GM23338 (cell line): ENCODE measurements at regions not wholly inside any gene's neighbourhood (a gene's known extent, or its start where the extent isn't known, plus 50 kb on each side); places are given as distances from the start of the nearest gene placed in this dataset.

Source experiments
- ATAC-seq: fragments of 200-7000 bp; cut with Tn5 transposase; 3 replicates; pipeline ENCODE4 v1.9.1; 2020
- DNase-seq: peaks from one replicate; pipeline ENCODE4 v3.0.0-alpha.2; 2015; ENCODE audit warnings: low spot score
- H2AFZ ChIP-seq: fragments of 200-600 bp; sonication (generic); 2 replicates; pipeline ENCODE4 v1.8.0; 2016; ENCODE audit warnings: antibody characterized with exemption, mild to moderate bottlenecking, moderate library complexity
- H3F3A ChIP-seq: fragments of 200-600 bp; sonication (generic); replicated peaks from 2 replicates; pipeline ENCODE4 v1.8.0; 2017; ENCODE audit warnings: antibody characterized with exemption, mixed run types, low read depth
- H3K27ac ChIP-seq: fragments of 200-600 bp; sonication (generic); 2 replicates; pipeline ENCODE4 v1.6.1; 2016; ENCODE audit warnings: low read depth
- H3K27me3 ChIP-seq: fragments of 200-600 bp; sonication (generic); 2 replicates; pipeline ENCODE4 v1.8.0; 2016; ENCODE audit warnings: mild to moderate bottlenecking, mixed run types, moderate library complexity; ENCODE audit not compliant: insufficient read depth
- H3K36me3 ChIP-seq: fragments of 200-600 bp; sonication (generic); 2 replicates; pipeline ENCODE4 v1.8.0; 2016; ENCODE audit warnings: mild to moderate bottlenecking; ENCODE audit not compliant: insufficient read depth
- H3K4me1 ChIP-seq: fragments of 200-600 bp; sonication (generic); 2 replicates; pipeline ENCODE4 v1.8.0; 2016; ENCODE audit warnings: mild to moderate bottlenecking, moderate library complexity; ENCODE audit not compliant: insufficient read depth
- H3K4me2 ChIP-seq: fragments of 200-600 bp; sonication (generic); 2 replicates; pipeline ENCODE4 v1.7.1; 2017; ENCODE audit warnings: mixed run types
- H3K4me3 ChIP-seq: fragments of 200-600 bp; sonication (generic); 2 replicates; pipeline ENCODE4 v1.6.1; 2016; ENCODE audit warnings: mixed run types
- H3K79me2 ChIP-seq: fragments of 200-600 bp; sonication (generic); replicated peaks from 2 replicates; pipeline ENCODE4 v1.8.0; 2017; ENCODE audit warnings: mild to moderate bottlenecking; ENCODE audit not compliant: insufficient read depth
- H3K9me2 ChIP-seq: fragments of 200-600 bp; sonication (generic); 2 replicates; pipeline ENCODE4 v1.8.0; 2017; ENCODE audit not compliant: insufficient read depth
- H4K20me1 ChIP-seq: fragments of 200-600 bp; sonication (generic); replicated peaks from 2 replicates; pipeline ENCODE4 v1.8.0; 2017; ENCODE audit warnings: mild to moderate bottlenecking; ENCODE audit not compliant: insufficient read depth
- H3K27ac Mint-ChIP-seq: 2 replicates; pipeline ENCODE4 v1.8.0; 2020; ENCODE audit warnings: inconsistent platforms, mild to moderate bottlenecking, moderate library complexity, mixed read lengths
- H3K27me3 Mint-ChIP-seq: 3 replicates; pipeline ENCODE4 v1.8.0; 2022; ENCODE audit warnings: low read depth, mild to moderate bottlenecking, moderate library complexity, mixed read lengths, inconsistent platforms; ENCODE audit not compliant: insufficient read depth, poor library complexity
- H3K36me3 Mint-ChIP-seq: 3 replicates; pipeline ENCODE4 v1.8.0; 2021; ENCODE audit warnings: low read depth, mild to moderate bottlenecking, inconsistent platforms, moderate library complexity, mixed read lengths
- H3K4me1 Mint-ChIP-seq: 3 replicates; pipeline ENCODE4 v1.8.0; 2020; ENCODE audit warnings: mild to moderate bottlenecking, inconsistent platforms, mixed read lengths
- H3K4me3 Mint-ChIP-seq: 3 replicates; pipeline ENCODE4 v1.8.0; 2021; ENCODE audit warnings: moderate library complexity, mild to moderate bottlenecking, inconsistent platforms, mixed read lengths
- H3K9me3 Mint-ChIP-seq: 3 replicates; pipeline ENCODE4 v1.8.0; 2020; ENCODE audit warnings: moderate library complexity, mild to moderate bottlenecking, inconsistent platforms, mixed read lengths
- CREB1 ChIP-seq: fragments of 250-450 bp; sonication (Bioruptor Pico); IDR thresholded peaks from 2 replicates; pipeline ENCODE4 v1.5.0; 2020; ENCODE audit warnings: low read depth, mild to moderate bottlenecking, moderate library complexity
- EZH2phosphoT487 ChIP-seq: fragments of 200-600 bp; sonication (generic); IDR thresholded peaks from one replicate; pipeline ENCODE4 v1.8.1; 2018; ENCODE audit warnings: antibody characterized with exemption; ENCODE audit not compliant: unreplicated experiment
- JUNB ChIP-seq: IDR thresholded peaks from one replicate; pipeline ENCODE4 v1.6.1; 2016; ENCODE audit warnings: antibody characterized with exemption; ENCODE audit not compliant: unreplicated experiment
- POLR2AphosphoS5 ChIP-seq: IDR thresholded peaks from 2 replicates; pipeline ENCODE4 v1.6.1; 2016; ENCODE audit warnings: antibody characterized with exemption, low read depth
- STAT1 ChIP-seq: IDR thresholded peaks from one replicate; pipeline ENCODE4 v1.6.1; 2016; ENCODE audit warnings: antibody characterized with exemption; ENCODE audit not compliant: unreplicated experiment
- ZNF331 ChIP-seq: fragments of 250-450 bp; sonication (Bioruptor Pico); IDR thresholded peaks from 2 replicates; pipeline ENCODE4 v1.5.0; 2020; ENCODE audit warnings: low read depth, mild to moderate bottlenecking, moderate library complexity
- TF ChIP-seq, protein P1 (sequence below): fragments of 250-450 bp; sonication (Bioruptor Pico); IDR thresholded peaks from 2 replicates; pipeline ENCODE4 v1.5.0; 2020; ENCODE audit warnings: mild to moderate bottlenecking, moderate library complexity
- TF ChIP-seq, protein P2 (sequence below): IDR thresholded peaks from 2 replicates; pipeline ENCODE4 v1.6.1; 2016; ENCODE audit warnings: antibody characterized with exemption

DNA sequence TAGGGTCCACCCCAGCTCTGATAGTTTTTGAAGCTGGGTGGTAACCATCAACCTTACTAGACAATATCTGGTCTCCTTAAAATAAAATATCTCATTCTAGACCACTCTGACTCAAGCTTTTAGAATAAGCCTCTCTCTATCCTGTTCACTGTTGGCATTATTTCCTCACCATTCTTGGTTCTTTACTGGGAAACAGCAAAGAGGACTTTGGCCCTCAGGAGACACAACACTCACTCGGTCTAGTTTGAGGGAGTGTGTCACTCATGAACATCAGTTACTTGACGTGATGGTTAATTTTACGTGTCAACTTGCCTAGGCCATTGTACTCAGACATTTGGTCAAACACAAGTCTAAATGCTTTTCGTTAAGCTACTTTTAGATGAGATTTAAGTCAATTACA is 110.6 kb downstream of the FAM76B start (continued):
- TF ChIP-seq, protein P1, sequence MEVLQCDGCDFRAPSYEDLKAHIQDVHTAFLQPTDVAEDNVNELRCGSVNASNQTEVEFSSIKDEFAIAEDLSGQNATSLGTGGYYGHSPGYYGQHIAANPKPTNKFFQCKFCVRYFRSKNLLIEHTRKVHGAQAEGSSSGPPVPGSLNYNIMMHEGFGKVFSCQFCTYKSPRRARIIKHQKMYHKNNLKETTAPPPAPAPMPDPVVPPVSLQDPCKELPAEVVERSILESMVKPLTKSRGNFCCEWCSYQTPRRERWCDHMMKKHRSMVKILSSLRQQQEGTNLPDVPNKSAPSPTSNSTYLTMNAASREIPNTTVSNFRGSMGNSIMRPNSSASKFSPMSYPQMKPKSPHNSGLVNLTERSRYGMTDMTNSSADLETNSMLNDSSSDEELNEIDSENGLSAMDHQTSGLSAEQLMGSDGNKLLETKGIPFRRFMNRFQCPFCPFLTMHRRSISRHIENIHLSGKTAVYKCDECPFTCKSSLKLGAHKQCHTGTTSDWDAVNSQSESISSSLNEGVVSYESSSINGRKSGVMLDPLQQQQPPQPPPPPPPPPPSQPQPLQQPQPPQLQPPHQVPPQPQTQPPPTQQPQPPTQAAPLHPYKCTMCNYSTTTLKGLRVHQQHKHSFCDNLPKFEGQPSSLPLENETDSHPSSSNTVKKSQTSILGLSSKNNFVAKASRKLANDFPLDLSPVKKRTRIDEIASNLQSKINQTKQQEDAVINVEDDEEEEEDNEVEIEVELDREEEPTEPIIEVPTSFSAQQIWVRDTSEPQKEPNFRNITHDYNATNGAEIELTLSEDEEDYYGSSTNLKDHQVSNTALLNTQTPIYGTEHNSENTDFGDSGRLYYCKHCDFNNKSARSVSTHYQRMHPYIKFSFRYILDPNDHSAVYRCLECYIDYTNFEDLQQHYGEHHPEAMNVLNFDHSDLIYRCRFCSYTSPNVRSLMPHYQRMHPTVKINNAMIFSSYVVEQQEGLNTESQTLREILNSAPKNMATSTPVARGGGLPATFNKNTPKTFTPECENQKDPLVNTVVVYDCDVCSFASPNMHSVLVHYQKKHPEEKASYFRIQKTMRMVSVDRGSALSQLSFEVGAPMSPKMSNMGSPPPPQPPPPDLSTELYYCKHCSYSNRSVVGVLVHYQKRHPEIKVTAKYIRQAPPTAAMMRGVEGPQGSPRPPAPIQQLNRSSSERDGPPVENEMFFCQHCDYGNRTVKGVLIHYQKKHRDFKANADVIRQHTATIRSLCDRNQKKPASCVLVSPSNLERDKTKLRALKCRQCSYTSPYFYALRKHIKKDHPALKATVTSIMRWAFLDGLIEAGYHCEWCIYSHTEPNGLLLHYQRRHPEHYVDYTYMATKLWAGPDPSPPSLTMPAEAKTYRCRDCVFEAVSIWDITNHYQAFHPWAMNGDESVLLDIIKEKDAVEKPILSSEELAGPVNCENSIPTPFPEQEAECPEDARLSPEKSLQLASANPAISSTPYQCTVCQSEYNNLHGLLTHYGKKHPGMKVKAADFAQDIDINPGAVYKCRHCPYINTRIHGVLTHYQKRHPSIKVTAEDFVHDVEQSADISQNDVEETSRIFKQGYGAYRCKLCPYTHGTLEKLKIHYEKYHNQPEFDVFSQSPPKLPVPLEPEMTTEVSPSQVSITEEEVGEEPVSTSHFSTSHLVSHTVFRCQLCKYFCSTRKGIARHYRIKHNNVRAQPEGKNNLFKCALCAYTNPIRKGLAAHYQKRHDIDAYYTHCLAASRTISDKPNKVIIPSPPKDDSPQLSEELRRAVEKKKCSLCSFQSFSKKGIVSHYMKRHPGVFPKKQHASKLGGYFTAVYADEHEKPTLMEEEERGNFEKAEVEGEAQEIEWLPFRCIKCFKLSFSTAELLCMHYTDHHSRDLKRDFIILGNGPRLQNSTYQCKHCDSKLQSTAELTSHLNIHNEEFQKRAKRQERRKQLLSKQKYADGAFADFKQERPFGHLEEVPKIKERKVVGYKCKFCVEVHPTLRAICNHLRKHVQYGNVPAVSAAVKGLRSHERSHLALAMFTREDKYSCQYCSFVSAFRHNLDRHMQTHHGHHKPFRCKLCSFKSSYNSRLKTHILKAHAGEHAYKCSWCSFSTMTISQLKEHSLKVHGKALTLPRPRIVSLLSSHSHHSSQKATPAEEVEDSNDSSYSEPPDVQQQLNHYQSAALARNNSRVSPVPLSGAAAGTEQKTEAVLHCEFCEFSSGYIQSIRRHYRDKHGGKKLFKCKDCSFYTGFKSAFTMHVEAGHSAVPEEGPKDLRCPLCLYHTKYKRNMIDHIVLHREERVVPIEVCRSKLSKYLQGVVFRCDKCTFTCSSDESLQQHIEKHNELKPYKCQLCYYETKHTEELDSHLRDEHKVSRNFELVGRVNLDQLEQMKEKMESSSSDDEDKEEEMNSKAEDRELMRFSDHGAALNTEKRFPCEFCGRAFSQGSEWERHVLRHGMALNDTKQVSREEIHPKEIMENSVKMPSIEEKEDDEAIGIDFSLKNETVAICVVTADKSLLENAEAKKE (CRISPR knock-in tag) = no peak
- TF ChIP-seq JUNB = no peak
- no peak for TF ChIP-seq CREB1 (CRISPR knock-in tag)
- TF ChIP-seq STAT1 = no peak
- TF ChIP-seq EZH2phosphoT487 = no peak

DNA sequence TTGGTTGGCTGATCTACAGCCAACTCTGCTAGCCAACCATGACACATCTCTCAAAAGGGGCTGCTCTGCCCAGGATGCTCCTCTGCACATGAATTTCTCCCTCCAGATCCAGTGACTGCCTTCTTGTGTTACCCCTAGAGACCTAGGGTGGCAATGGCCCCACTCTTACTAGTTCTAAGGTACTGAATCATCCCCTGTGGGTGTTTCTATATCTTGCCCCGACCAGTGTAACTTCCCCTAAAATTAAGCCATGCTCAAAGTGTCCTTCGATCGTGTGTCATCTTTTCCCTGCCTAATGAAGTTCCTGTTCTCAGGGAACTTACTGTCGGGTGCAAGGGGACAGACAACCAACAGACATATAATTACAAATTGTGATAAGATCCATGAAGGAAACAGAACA is 113.3 kb downstream of the FAM76B start:
- Mint-ChIP-seq H3K9me3 (no peaks in the 10 kb centered on the region), H3K27ac (no peak overlapping the region), H3K4me1 (peaks cover 24% of the 10 kb centered on the region), H3K36me3 (no peaks in the 10 kb centered on the region), H3K4me3 (no peak overlapping the region), H3K27me3 (no peaks in the 10 kb centered on the region)
- Histone ChIP-seq H4K20me1 (no peaks in the 10 kb centered on the region), H3K27ac (no peak overlapping the region), H3F3A (no peaks in the 10 kb centered on the region), H3K27me3 (no peaks in the 10 kb centered on the region), H2AFZ (no peak overlapping the region), H3K4me1 (peaks cover 15% of the 10 kb centered on the region; the same call in 1 of the 2 replicates), H3K36me3 (no peaks in the 10 kb centered on the region), H3K4me3 (no peak overlapping the region), H3K79me2 (no peaks in the 10 kb centered on the region), H3K9me2 (no peaks in the 10 kb centered on the region; the same call in 1 of the 2 replicates), H3K4me2 (no peak overlapping the region)
- ATAC-seq = no peak
- no peak for DNase-seq
- TF ChIP-seq JUNB (no peak), ZNF331 (CRISPR knock-in tag) (no peak), POLR2AphosphoS5 (no peak)
- TF ChIP-seq, protein P1 (CRISPR knock-in tag) = no peak
- TF ChIP-seq, protein P2, sequence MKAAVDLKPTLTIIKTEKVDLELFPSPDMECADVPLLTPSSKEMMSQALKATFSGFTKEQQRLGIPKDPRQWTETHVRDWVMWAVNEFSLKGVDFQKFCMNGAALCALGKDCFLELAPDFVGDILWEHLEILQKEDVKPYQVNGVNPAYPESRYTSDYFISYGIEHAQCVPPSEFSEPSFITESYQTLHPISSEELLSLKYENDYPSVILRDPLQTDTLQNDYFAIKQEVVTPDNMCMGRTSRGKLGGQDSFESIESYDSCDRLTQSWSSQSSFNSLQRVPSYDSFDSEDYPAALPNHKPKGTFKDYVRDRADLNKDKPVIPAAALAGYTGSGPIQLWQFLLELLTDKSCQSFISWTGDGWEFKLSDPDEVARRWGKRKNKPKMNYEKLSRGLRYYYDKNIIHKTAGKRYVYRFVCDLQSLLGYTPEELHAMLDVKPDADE = no peak
